HEK293 (cell line): ENCODE measurements at regions not wholly inside any gene's neighbourhood (a gene's known extent, or its start where the extent isn't known, plus 50 kb on each side); places are given as distances from the start of the nearest gene placed in this dataset.

Source experiments
- CTCF ChIA-PET: fragments of 350-600 bp; formaldehyde crosslinking; extraction: SDS; loops from one replicate; lab custom pipeline; 2021; ENCODE audit warnings: antibody characterized with exemption; lab: Yijun Ruan, JAX
- POLR2A ChIA-PET: fragments of 300-600 bp; formaldehyde crosslinking; extraction: SDS; loops from one replicate; lab custom pipeline; 2020; ENCODE audit warnings: antibody characterized with exemption, inconsistent platforms; lab: Yijun Ruan, JAX
- H3K27ac ChIP-seq: fragments of 200-500 bp; sonication (Bioruptor generic); 2 replicates; pipeline ENCODE4 v1.5.1; 2014; ENCODE audit warnings: low read depth, low read length, control low read depth, inconsistent platforms; ENCODE audit errors: extremely low read depth
- H3K36me3 ChIP-seq, 2 experiments: fragments of 200-500 bp in 1 of 2; sonication (Bioruptor generic) in 1 of 2; 1 replicate in 1 of 2; 2 replicates in 1 of 2; pipeline ENCODE4 v1.5.1; 2014 to 2017; ENCODE audit warnings: inconsistent platforms in 2 of 2, low read length in 2 of 2; ENCODE audit not compliant: control insufficient read depth in 2 of 2, insufficient read depth in 1 of 2
- H3K4me1 ChIP-seq: fragments of 200-500 bp; sonication (Bioruptor generic); 2 replicates; pipeline ENCODE4 v1.5.1; 2014; ENCODE audit warnings: mild to moderate bottlenecking, low read length, inconsistent platforms; ENCODE audit not compliant: control insufficient read depth, insufficient read depth
- H3K4me3 ChIP-seq: 2 replicates; pipeline ENCODE4 v1.5.1; 2011; ENCODE audit warnings: low read depth, mild to moderate bottlenecking, control low read depth, low read length, moderate library complexity
- H3K9me3 ChIP-seq: fragments of 200-500 bp; sonication (Bioruptor generic); 2 replicates; pipeline ENCODE4 v1.5.1; 2014; ENCODE audit warnings: low read depth, low read length, inconsistent platforms; ENCODE audit not compliant: control insufficient read depth, insufficient read depth
- GLIS2 ChIP-seq: fragments of 450-650 bp; formaldehyde crosslinking; IDR thresholded peaks from 2 replicates; pipeline ENCODE4 v1.5.1; 2016; ENCODE audit warnings: missing biosample characterization, missing genetic modification characterization
- KLF8 ChIP-seq: fragments of 450-650 bp; formaldehyde crosslinking; IDR thresholded peaks from 2 replicates; pipeline ENCODE4 v1.5.1; 2016; ENCODE audit warnings: missing biosample characterization, missing genetic modification characterization
- TRIM28 ChIP-seq: IDR thresholded peaks from 2 replicates; pipeline ENCODE4 v1.6.1; 2011; ENCODE audit warnings: low read length, control low read depth, borderline replicate concordance
- YY2 ChIP-seq: fragments of 450-650 bp; formaldehyde crosslinking; IDR thresholded peaks from 2 replicates; pipeline ENCODE4 v1.5.1; 2016; ENCODE audit warnings: missing biosample characterization, missing genetic modification characterization
- ZBTB21 ChIP-seq: fragments of 450-650 bp; formaldehyde crosslinking; IDR thresholded peaks from 2 replicates; pipeline ENCODE4 v1.5.1; 2017; ENCODE audit warnings: missing biosample characterization, missing genetic modification characterization
- ZIC2 ChIP-seq: fragments of 450-650 bp; formaldehyde crosslinking; IDR thresholded peaks from 2 replicates; pipeline ENCODE4 v1.5.1; 2016; ENCODE audit warnings: missing biosample characterization, missing genetic modification characterization
- ZNF114 ChIP-seq: fragments of 450-650 bp; formaldehyde crosslinking; IDR thresholded peaks from 2 replicates; pipeline ENCODE4 v1.5.0; 2017; ENCODE audit warnings: missing biosample characterization, missing genetic modification characterization
- ZNF501 ChIP-seq: fragments of 450-650 bp; formaldehyde crosslinking; IDR thresholded peaks from 2 replicates; pipeline ENCODE4 v1.5.1; 2016; ENCODE audit warnings: missing biosample characterization, missing genetic modification characterization
- ZNF560 ChIP-seq: fragments of 450-650 bp; formaldehyde crosslinking; IDR thresholded peaks from 2 replicates; pipeline ENCODE4 v1.5.1; 2017; ENCODE audit warnings: missing biosample characterization, missing genetic modification characterization, borderline replicate concordance
- ZNF561 ChIP-seq: fragments of 450-650 bp; IDR thresholded peaks from 2 replicates; pipeline ENCODE4 v1.5.1; 2018; ENCODE audit warnings: missing biosample characterization, missing genetic modification characterization, borderline replicate concordance
- ZNF600 ChIP-seq: fragments of 450-650 bp; formaldehyde crosslinking; IDR thresholded peaks from 2 replicates; pipeline ENCODE4 v1.5.1; 2016; ENCODE audit warnings: missing biosample characterization, missing genetic modification characterization
- ZNF670 ChIP-seq: fragments of 450-650 bp; formaldehyde crosslinking; IDR thresholded peaks from 2 replicates; pipeline ENCODE4 v1.5.1; 2016; ENCODE audit warnings: missing biosample characterization, missing genetic modification characterization, low read depth
- ZNF777 ChIP-seq: fragments of 450-650 bp; formaldehyde crosslinking; IDR thresholded peaks from 2 replicates; pipeline ENCODE4 v1.5.1; 2017; ENCODE audit warnings: missing biosample characterization, missing genetic modification characterization, borderline replicate concordance
- ZNF785 ChIP-seq: fragments of 450-650 bp; formaldehyde crosslinking; IDR thresholded peaks from 2 replicates; pipeline ENCODE4 v1.5.1; 2016; ENCODE audit warnings: missing biosample characterization, missing genetic modification characterization
- ZNF791 ChIP-seq: fragments of 450-650 bp; formaldehyde crosslinking; IDR thresholded peaks from 2 replicates; pipeline ENCODE4 v1.5.1; 2016; ENCODE audit warnings: missing biosample characterization, missing genetic modification characterization
- TF ChIP-seq, protein P1 (sequence below): fragments of 450-650 bp; formaldehyde crosslinking; conservative IDR thresholded peaks from 2 replicates; pipeline ENCODE4 v1.5.1; 2016; ENCODE audit warnings: low read depth, missing biosample characterization, missing genetic modification characterization
- TF ChIP-seq, protein P2 (sequence below): fragments of 450-650 bp; formaldehyde crosslinking; IDR thresholded peaks from 2 replicates; pipeline ENCODE4 v1.5.1; 2016; ENCODE audit warnings: missing biosample characterization, missing genetic modification characterization
- TF ChIP-seq, protein P3 (sequence below): fragments of 450-650 bp; formaldehyde crosslinking; IDR thresholded peaks from 2 replicates; pipeline ENCODE4 v1.5.1; 2016; ENCODE audit warnings: missing biosample characterization, missing genetic modification characterization
- TF ChIP-seq, protein P4 (sequence below): fragments of 450-650 bp; formaldehyde crosslinking; IDR thresholded peaks from 2 replicates; pipeline ENCODE4 v1.5.1; 2016; ENCODE audit warnings: missing biosample characterization, missing genetic modification characterization, borderline replicate concordance
- TF ChIP-seq, protein P5 (sequence below): fragments of 450-650 bp; formaldehyde crosslinking; IDR thresholded peaks from 2 replicates; pipeline ENCODE4 v1.5.1; 2016; ENCODE audit warnings: missing biosample characterization, missing genetic modification characterization, borderline replicate concordance

DNA sequence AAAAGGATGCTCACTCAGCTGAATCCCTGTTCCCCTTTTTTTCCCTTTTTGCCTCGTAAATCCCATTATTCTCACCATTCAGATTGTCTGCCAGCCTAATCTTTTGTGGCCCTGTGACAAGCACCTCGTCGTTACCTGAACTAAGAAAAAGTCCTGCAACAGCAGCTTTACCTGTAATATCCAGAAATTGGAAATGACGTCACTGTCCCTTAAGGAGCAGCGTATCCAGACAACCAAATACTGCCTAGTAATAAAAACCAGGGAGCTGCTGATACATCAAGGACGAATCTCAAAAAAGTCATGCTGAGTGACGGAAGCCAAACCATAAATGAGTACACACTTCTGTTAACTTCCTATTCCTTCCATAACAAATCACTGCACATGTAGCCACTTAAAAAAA is 694.9 kb downstream of the GALR1 start:
- CTCF ChIA-PET = no interaction called here
- no peaks in the 10 kb centered on the region for H3K9me3 ChIP-seq
- no peak overlapping the region for H3K27ac ChIP-seq
- no peaks in the 10 kb centered on the region for H3K4me1 ChIP-seq
- POLR2A ChIA-PET = no interaction called here
- no peak overlapping the region for H3K4me3 ChIP-seq
- TF ChIP-seq, protein P1, sequence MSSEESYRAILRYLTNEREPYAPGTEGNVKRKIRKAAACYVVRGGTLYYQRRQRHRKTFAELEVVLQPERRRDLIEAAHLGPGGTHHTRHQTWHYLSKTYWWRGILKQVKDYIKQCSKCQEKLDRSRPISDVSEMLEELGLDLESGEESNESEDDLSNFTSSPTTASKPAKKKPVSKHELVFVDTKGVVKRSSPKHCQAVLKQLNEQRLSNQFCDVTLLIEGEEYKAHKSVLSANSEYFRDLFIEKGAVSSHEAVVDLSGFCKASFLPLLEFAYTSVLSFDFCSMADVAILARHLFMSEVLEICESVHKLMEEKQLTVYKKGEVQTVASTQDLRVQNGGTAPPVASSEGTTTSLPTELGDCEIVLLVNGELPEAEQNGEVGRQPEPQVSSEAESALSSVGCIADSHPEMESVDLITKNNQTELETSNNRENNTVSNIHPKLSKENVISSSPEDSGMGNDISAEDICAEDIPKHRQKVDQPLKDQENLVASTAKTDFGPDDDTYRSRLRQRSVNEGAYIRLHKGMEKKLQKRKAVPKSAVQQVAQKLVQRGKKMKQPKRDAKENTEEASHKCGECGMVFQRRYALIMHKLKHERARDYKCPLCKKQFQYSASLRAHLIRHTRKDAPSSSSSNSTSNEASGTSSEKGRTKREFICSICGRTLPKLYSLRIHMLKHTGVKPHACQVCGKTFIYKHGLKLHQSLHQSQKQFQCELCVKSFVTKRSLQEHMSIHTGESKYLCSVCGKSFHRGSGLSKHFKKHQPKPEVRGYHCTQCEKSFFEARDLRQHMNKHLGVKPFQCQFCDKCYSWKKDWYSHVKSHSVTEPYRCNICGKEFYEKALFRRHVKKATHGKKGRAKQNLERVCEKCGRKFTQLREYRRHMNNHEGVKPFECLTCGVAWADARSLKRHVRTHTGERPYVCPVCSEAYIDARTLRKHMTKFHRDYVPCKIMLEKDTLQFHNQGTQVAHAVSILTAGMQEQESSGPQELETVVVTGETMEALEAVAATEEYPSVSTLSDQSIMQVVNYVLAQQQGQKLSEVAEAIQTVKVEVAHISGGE = no peak
- TF ChIP-seq, protein P2, sequence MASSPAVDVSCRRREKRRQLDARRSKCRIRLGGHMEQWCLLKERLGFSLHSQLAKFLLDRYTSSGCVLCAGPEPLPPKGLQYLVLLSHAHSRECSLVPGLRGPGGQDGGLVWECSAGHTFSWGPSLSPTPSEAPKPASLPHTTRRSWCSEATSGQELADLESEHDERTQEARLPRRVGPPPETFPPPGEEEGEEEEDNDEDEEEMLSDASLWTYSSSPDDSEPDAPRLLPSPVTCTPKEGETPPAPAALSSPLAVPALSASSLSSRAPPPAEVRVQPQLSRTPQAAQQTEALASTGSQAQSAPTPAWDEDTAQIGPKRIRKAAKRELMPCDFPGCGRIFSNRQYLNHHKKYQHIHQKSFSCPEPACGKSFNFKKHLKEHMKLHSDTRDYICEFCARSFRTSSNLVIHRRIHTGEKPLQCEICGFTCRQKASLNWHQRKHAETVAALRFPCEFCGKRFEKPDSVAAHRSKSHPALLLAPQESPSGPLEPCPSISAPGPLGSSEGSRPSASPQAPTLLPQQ (tag by site-specific recombination) = no peak
- no peak for TF ChIP-seq ZNF791 (tag by site-specific recombination)
- no peak for TF ChIP-seq ZNF114 (tag by site-specific recombination)
- TF ChIP-seq ZNF777 (tag by site-specific recombination) = no peak
- no peak for TF ChIP-seq TRIM28
- no peak for TF ChIP-seq YY2 (tag by site-specific recombination)
- TF ChIP-seq, protein P3, sequence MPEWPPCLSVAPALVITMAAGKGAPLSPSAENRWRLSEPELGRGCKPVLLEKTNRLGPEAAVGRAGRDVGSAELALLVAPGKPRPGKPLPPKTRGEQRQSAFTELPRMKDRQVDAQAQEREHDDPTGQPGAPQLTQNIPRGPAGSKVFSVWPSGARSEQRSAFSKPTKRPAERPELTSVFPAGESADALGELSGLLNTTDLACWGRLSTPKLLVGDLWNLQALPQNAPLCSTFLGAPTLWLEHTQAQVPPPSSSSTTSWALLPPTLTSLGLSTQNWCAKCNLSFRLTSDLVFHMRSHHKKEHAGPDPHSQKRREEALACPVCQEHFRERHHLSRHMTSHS (tag by site-specific recombination) = no peak
- TF ChIP-seq ZBTB21 = no peak
- TF ChIP-seq ZNF501 (tag by site-specific recombination) = no peak
- no peak for TF ChIP-seq ZNF561 (tag by site-specific recombination)
- no peak for TF ChIP-seq ZNF785 (tag by site-specific recombination)
- TF ChIP-seq, protein P4, sequence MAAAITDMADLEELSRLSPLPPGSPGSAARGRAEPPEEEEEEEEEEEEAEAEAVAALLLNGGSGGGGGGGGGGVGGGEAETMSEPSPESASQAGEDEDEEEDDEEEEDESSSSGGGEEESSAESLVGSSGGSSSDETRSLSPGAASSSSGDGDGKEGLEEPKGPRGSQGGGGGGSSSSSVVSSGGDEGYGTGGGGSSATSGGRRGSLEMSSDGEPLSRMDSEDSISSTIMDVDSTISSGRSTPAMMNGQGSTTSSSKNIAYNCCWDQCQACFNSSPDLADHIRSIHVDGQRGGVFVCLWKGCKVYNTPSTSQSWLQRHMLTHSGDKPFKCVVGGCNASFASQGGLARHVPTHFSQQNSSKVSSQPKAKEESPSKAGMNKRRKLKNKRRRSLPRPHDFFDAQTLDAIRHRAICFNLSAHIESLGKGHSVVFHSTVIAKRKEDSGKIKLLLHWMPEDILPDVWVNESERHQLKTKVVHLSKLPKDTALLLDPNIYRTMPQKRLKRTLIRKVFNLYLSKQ (tag by site-specific recombination) = no peak
- no peak for TF ChIP-seq ZNF560
- no peak for TF ChIP-seq ZNF600 (tag by site-specific recombination)
- TF ChIP-seq GLIS2 (tag by site-specific recombination) = no peak
- TF ChIP-seq, protein P5, sequence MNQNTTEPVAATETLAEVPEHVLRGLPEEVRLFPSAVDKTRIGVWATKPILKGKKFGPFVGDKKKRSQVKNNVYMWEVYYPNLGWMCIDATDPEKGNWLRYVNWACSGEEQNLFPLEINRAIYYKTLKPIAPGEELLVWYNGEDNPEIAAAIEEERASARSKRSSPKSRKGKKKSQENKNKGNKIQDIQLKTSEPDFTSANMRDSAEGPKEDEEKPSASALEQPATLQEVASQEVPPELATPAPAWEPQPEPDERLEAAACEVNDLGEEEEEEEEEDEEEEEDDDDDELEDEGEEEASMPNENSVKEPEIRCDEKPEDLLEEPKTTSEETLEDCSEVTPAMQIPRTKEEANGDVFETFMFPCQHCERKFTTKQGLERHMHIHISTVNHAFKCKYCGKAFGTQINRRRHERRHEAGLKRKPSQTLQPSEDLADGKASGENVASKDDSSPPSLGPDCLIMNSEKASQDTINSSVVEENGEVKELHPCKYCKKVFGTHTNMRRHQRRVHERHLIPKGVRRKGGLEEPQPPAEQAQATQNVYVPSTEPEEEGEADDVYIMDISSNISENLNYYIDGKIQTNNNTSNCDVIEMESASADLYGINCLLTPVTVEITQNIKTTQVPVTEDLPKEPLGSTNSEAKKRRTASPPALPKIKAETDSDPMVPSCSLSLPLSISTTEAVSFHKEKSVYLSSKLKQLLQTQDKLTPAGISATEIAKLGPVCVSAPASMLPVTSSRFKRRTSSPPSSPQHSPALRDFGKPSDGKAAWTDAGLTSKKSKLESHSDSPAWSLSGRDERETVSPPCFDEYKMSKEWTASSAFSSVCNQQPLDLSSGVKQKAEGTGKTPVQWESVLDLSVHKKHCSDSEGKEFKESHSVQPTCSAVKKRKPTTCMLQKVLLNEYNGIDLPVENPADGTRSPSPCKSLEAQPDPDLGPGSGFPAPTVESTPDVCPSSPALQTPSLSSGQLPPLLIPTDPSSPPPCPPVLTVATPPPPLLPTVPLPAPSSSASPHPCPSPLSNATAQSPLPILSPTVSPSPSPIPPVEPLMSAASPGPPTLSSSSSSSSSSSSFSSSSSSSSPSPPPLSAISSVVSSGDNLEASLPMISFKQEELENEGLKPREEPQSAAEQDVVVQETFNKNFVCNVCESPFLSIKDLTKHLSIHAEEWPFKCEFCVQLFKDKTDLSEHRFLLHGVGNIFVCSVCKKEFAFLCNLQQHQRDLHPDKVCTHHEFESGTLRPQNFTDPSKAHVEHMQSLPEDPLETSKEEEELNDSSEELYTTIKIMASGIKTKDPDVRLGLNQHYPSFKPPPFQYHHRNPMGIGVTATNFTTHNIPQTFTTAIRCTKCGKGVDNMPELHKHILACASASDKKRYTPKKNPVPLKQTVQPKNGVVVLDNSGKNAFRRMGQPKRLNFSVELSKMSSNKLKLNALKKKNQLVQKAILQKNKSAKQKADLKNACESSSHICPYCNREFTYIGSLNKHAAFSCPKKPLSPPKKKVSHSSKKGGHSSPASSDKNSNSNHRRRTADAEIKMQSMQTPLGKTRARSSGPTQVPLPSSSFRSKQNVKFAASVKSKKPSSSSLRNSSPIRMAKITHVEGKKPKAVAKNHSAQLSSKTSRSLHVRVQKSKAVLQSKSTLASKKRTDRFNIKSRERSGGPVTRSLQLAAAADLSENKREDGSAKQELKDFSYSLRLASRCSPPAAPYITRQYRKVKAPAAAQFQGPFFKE (tag by site-specific recombination) = no peak
- no peak for TF ChIP-seq ZIC2 (tag by site-specific recombination)
- TF ChIP-seq KLF8 (tag by site-specific recombination) = no peak
- TF ChIP-seq ZNF670 (tag by site-specific recombination) = no peak
- H3K36me3 ChIP-seq = no peaks in the 10 kb centered on the region
